Sigmoid colon (tissue), 6 donors: ENCODE measurements at regions not wholly inside any gene's neighbourhood (a gene's known extent, or its start where the extent isn't known, plus 50 kb on each side); places are given as distances from the start of the nearest gene placed in this dataset.
"Not testable (repeated sequence)": the region's sequence is repeated elsewhere in the genome, so short reads cannot be mapped to it uniquely, and the experiment has no call there.

ENCODE experiments used
- DNase-seq: peaks from one replicate; pipeline ENCODE4 v3.0.0-alpha.2; 2019
- H3K27ac ChIP-seq, 4 donors: fragments of 200-600 bp; sonication (generic); one replicate each; pipeline ENCODE4 v1.5.1; 2016 to 2019; ENCODE audit warnings: mild to moderate bottlenecking in 1 of 4
- H3K27me3 ChIP-seq, 3 donors: fragments of 200-600 bp; sonication (generic); one replicate each; pipeline ENCODE4 v1.5.1; 2019; ENCODE audit warnings: mild to moderate bottlenecking in 1 of 3
- H3K36me3 ChIP-seq, 4 donors: fragments of 200-600 bp; sonication (generic); one replicate each; pipeline ENCODE4 v1.5.1; 2016 to 2019
- H3K4me1 ChIP-seq, 4 donors: fragments of 200-600 bp; sonication (generic); one replicate each; pipeline ENCODE4 v1.5.1; 2017 to 2019
- H3K4me3 ChIP-seq, 4 donors: fragments of 200-600 bp; sonication (generic); one replicate each; pipeline ENCODE4 v1.5.1; 2017 to 2019; ENCODE audit warnings: mild to moderate bottlenecking in 2 of 4, moderate library complexity in 1 of 4
- H3K9me3 ChIP-seq, 4 donors: fragments of 200-600 bp in 3 of 4; sonication (generic) in 3 of 4; one replicate each; pipeline versions ENCODE4 v1.5.1 to v1.6.1; 2013 to 2019
- EP300 ChIP-seq, 4 donors: sonication (generic); formaldehyde crosslinking; IDR thresholded peaks; one replicate each; pipeline ENCODE4 v1.6.1; 2017; ENCODE audit warnings: antibody characterized with exemption in 4 of 4
- POLR2A ChIP-seq, 2 donors: fragments of 450-650 bp; IDR thresholded peaks; one replicate each; pipeline ENCODE4 v1.6.1; 2016; ENCODE audit warnings: antibody characterized with exemption in 2 of 2, mild to moderate bottlenecking in 2 of 2, moderate library complexity in 2 of 2
- POLR2AphosphoS5 ChIP-seq, 4 donors: sonication (generic); formaldehyde crosslinking; IDR thresholded peaks; one replicate each; pipeline ENCODE4 v1.6.1; 2017; ENCODE audit warnings: antibody characterized with exemption in 4 of 4
- WGBS, 2 donors: extraction: QIAGEN DNeasy Blood & Tissue Kit; methylation state at CpG; one replicate each; pipeline ENCODE4 v1.1.7; 2013; 5-methylcytosine and 5-hydroxymethylcytosine counted together
- intact Hi-C: fragments of 100-400 bp; cut with DNase I; formaldehyde crosslinking; loops from one replicate; pipeline ENCODE4 v1.15.1; 2023
- TF ChIP-seq, protein P1 (sequence below), 4 experiments: fragments of 450-650 bp in 3 of 4; fragments of 200-600 bp in 1 of 4; IDR thresholded peaks; one replicate each; pipeline ENCODE4 v1.5.1; 2016 to 2019; ENCODE audit warnings: antibody characterized with exemption in 4 of 4, mild to moderate bottlenecking in 3 of 4, moderate library complexity in 2 of 4
- donor health status: healthy with polysubstance abuse.
- donor health status: healthy.

DNA sequence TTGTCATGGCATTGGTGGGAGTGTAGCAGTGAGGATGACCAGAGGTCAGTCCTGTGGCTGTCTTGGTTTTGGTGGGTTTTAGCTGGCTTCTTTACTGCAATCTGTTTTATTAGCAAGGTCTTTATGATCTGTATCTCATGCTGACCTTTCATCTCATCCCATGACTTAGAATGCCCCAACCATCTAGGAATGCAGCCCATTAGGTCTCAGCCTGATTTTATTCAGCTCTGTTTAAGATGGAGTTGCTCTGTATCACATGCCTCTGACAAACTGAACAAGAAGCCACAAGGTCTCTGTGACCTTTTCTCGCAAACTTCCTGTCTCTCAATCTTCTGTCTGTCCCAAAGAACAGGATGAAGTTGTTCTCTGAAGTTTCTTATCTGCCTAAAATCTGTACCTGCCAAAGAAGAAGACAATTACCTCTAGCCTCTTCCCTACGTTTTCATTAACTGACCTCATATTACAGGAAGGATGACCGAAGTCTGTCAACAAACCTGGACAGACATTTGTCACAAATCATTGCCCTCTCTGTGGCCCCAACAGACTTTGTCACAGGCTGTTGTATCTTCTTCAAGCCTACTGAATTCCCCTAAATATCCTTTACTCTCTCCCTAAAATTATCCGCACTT lies 284.2 kb upstream of the SEMA6A start:
- Histone ChIP-seq H3K9me3 (no peaks in the 10 kb centered on the region), H3K4me1 (peaks cover 0 to 4% (median 0%) of the 10 kb centered on the region in 4 donors), H3K27ac (no peak overlapping the region), H3K36me3 (no peaks in the 10 kb centered on the region), H3K4me3 (no peak overlapping the region), H3K27me3 (no peaks in the 10 kb centered on the region)
- DNase-seq = no peak
- intact Hi-C loops = no loop called here
- TF ChIP-seq EP300 (IDR thresholded peaks at IDR 0.05) (no peak), POLR2AphosphoS5 (IDR thresholded peaks at IDR 0.05) (no peak), POLR2A (IDR thresholded peaks at IDR 0.05) (no peak)
- TF ChIP-seq, protein P1, sequence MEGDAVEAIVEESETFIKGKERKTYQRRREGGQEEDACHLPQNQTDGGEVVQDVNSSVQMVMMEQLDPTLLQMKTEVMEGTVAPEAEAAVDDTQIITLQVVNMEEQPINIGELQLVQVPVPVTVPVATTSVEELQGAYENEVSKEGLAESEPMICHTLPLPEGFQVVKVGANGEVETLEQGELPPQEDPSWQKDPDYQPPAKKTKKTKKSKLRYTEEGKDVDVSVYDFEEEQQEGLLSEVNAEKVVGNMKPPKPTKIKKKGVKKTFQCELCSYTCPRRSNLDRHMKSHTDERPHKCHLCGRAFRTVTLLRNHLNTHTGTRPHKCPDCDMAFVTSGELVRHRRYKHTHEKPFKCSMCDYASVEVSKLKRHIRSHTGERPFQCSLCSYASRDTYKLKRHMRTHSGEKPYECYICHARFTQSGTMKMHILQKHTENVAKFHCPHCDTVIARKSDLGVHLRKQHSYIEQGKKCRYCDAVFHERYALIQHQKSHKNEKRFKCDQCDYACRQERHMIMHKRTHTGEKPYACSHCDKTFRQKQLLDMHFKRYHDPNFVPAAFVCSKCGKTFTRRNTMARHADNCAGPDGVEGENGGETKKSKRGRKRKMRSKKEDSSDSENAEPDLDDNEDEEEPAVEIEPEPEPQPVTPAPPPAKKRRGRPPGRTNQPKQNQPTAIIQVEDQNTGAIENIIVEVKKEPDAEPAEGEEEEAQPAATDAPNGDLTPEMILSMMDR (IDR thresholded peaks at IDR 0.05) = no peak
- WGBS, 2 donors = 81 to 88% methylated on average over 4 of the region's 4 CpGs

DNA sequence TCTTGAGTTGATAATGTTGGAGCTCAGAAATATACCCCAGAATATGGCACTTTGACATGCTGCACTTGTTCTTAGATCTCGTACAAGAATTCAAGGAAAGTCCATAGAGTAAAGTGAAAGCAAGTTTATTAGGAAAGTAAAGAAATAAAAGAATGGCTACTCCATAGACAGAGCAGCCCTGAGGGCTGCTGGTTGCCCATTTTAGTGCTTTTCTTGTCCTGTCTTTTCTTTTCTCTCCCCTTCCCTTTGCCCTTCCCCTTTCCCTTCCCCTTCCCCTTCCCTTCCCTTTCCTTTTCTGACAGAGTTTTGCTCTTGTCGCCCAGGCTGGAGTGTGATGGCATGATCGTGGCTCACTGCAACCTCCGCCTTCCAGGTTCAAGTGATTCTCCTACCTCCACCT lies 283.4 kb upstream of the SEMA6A start:
- H3K27me3 ChIP-seq, intact Hi-C loops, H3K9me3 ChIP-seq, DNase-seq, H3K4me3 ChIP-seq, H3K4me1 ChIP-seq, H3K36me3 ChIP-seq, H3K27ac ChIP-seq: not testable (repeated sequence)
- 93 to 94% methylated on average over 4 of the region's 4 CpGs for WGBS, 2 donors

DNA sequence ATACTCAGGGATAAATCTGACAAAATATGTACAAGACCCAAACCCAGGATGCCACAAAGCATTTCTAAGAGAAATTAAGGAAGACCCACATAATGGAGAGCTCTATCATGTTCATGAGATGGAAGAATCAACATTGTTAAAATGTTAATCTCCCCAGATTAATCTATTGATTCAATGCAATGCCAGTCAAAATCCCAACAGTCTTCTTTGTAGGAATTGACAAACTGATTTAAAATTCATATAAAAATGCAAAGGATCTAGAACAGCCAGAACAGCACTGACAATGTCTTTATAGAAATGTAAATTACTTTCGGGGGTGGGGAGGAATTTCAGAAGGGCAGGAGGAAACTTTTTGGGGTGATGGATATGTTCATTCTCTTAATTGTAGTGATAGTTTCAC lies 281.6 kb upstream of the SEMA6A start:
- TF ChIP-seq POLR2A (IDR thresholded peaks at IDR 0.05) (no peak), POLR2AphosphoS5 (IDR thresholded peaks at IDR 0.05) (no peak), EP300 (IDR thresholded peaks at IDR 0.05) (no peak)
- TF ChIP-seq, protein P1 (IDR thresholded peaks at IDR 0.05) = no peak
- WGBS, 2 donors = 91 to 97% methylated on average over 1 of the region's 1 CpG
- H3K36me3 ChIP-seq = no peaks in the 10 kb centered on the region

DNA sequence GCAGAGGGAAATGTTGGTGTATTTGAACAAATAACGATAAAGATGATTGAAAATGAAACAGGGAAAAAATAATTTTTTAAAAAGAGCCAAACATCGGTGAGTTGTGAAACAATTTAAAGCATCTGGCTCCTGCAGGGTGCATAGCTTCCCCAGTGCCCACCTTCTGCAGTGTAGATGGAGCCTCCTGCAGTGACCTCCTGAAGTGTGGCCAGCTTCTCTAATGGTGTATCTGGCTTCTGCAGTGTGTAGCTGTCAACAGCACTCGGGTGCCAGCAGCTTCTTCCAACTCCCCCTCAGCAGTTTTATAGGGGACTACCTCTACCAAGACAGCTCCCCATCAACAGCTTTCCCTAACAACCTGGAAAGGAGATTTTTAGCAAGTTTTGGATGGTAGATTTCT lies 279.4 kb upstream of the SEMA6A start:
- H3K4me3 ChIP-seq = no peak overlapping the region
- H3K4me1 ChIP-seq = no peaks in the 10 kb centered on the region
- no peak for DNase-seq
- 84 to 85% methylated on average over 3 of the region's 3 CpGs for WGBS, 2 donors
- intact Hi-C loops = no loop called here
- no peaks in the 10 kb centered on the region for H3K27me3 ChIP-seq
- H3K9me3 ChIP-seq = no peaks in the 10 kb centered on the region
- H3K36me3 ChIP-seq = no peaks in the 10 kb centered on the region
- TF ChIP-seq POLR2AphosphoS5 (IDR thresholded peaks at IDR 0.05) (no peak), EP300 (IDR thresholded peaks at IDR 0.05) (no peak), POLR2A (IDR thresholded peaks at IDR 0.05) (no peak)
- TF ChIP-seq, protein P1 (IDR thresholded peaks at IDR 0.05) = no peak
- H3K27ac ChIP-seq = no peak overlapping the region

More for the DNA sequence above, 281.6 kb upstream of the SEMA6A start:
- H3K9me3 ChIP-seq = no peaks in the 10 kb centered on the region
- no peak overlapping the region for H3K27ac ChIP-seq
- no peaks in the 10 kb centered on the region for H3K27me3 ChIP-seq
- no peak for DNase-seq
- H3K4me1 ChIP-seq = peaks cover 0 to 4% (median 0%) of the 10 kb centered on the region in 4 donors
- intact Hi-C loops = no loop called here
- no peak overlapping the region for H3K4me3 ChIP-seq

DNA sequence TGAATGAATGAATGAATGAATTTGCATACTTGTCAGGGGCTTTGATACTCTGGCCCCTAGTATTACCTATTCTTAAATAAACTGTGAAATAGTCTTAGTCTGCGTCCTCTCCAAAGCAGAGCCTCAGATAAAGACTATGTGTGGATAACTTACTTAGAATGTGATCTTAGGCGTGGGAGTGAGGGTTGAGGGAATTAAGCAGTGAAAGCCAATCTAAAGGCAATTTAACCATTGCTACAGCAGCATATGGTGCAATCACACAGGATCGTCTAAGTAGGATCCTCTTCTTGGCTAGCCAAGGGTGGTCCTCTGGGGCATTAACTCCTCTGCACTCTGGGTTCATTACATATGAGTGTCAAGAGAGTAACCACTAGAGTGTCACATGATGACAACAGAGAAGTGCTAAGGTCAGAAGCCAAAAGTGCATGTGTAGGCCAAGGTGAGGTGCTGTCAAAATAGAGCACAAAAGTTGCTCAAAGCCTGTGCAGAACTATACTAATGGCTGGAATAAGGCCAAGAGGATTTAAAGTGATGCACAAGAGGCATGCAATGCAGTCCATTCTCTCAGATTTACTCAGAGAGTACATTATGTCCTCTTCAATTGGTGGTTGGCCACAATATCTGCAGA lies 274.4 kb upstream of the SEMA6A start:
- Histone ChIP-seq H3K4me3 (no peak overlapping the region), H3K4me1 (no peaks in the 10 kb centered on the region), H3K27ac (no peak overlapping the region), H3K27me3 (no peaks in the 10 kb centered on the region), H3K9me3 (no peaks in the 10 kb centered on the region), H3K36me3 (no peaks in the 10 kb centered on the region)
- DNase-seq = no peak
- TF ChIP-seq POLR2A (IDR thresholded peaks at IDR 0.05) (no peak), EP300 (IDR thresholded peaks at IDR 0.05) (no peak), POLR2AphosphoS5 (IDR thresholded peaks at IDR 0.05) (no peak)
- TF ChIP-seq, protein P1 (IDR thresholded peaks at IDR 0.05) = no peak
- 80 to 88% methylated on average over 3 of the region's 3 CpGs for WGBS, 2 donors
- intact Hi-C loops = no loop called here
